Breast epithelium (tissue), 4 donors: ENCODE measurements at regions not wholly inside any gene's neighbourhood (a gene's known extent, or its start where the extent isn't known, plus 50 kb on each side); places are given as distances from the start of the nearest gene placed in this dataset.
"Not testable (repeated sequence)": the region's sequence is repeated elsewhere in the genome, so short reads cannot be mapped to it uniquely, and the experiment has no call there.

Source experiments
- DNase-seq, 2 donors: peaks; one replicate each; pipeline ENCODE4 v3.0.0-alpha.2; 2019; ENCODE audit warnings: low spot score in 2 of 2
- H3K27ac ChIP-seq, 2 donors: fragments of 200-600 bp; sonication (generic) in 1 of 2; one replicate each; pipeline ENCODE4 v1.5.1; 2016 to 2019; ENCODE audit warnings: mild to moderate bottlenecking in 1 of 2
- H3K27me3 ChIP-seq, 2 donors: fragments of 200-600 bp; sonication (generic) in 1 of 2; one replicate each; pipeline versions ENCODE4 v1.5.1 to v1.6.0; 2017 to 2019; ENCODE audit warnings: control low read depth in 1 of 2, mild to moderate bottlenecking in 1 of 2
- H3K36me3 ChIP-seq: fragments of 200-600 bp; one replicate; pipeline ENCODE4 v1.5.1; 2019
- H3K4me1 ChIP-seq, 2 donors: fragments of 200-600 bp; sonication (generic); one replicate each; pipeline ENCODE4 v1.5.1; 2016 to 2019; ENCODE audit warnings: control low read depth in 1 of 2
- H3K4me3 ChIP-seq, 3 donors: fragments of 200-600 bp; sonication (generic); 1 replicate in 2 of 3; 2 replicates in 1 of 3; pipeline ENCODE4 v1.5.1; 2016 to 2019; ENCODE audit warnings: mild to moderate bottlenecking in 3 of 3, moderate library complexity in 2 of 3
- H3K9me3 ChIP-seq, 2 donors: fragments of 200-600 bp; sonication (generic) in 1 of 2; one replicate each; pipeline ENCODE4 v1.5.1; 2016 to 2019; ENCODE audit warnings: control low read depth in 1 of 2
- intact Hi-C: fragments of 100-400 bp; cut with DNase I; formaldehyde crosslinking; loops from one replicate; pipeline ENCODE4 v1.15.1; 2023; ENCODE audit warnings: low total_unique reads

- H3K4me3 ChIP-seq, H3K9me3 ChIP-seq, intact Hi-C loops, H3K27me3 ChIP-seq, H3K27ac ChIP-seq, H3K36me3 ChIP-seq, DNase-seq, H3K4me1 ChIP-seq: not testable (repeated sequence)
Measured at GRCh38 chr16:33913601-33914000, 454.2 kb downstream of the TP53TG3F start.

- H3K4me3 ChIP-seq, intact Hi-C loops, H3K27ac ChIP-seq, H3K9me3 ChIP-seq, H3K36me3 ChIP-seq, DNase-seq, H3K4me1 ChIP-seq, H3K27me3 ChIP-seq: not testable (repeated sequence)
Measured at GRCh38 chr16:33920761-33921545, 461.5 kb downstream of the TP53TG3F start.

- H3K27me3 ChIP-seq, H3K9me3 ChIP-seq: not testable (repeated sequence)
Measured at GRCh38 chr16:33922914-33923313, 463.5 kb downstream of the TP53TG3F start.

GRCh38 chr16:33928026-33928425 is 468.6 kb downstream of the TP53TG3F start:
- DNase-seq, H3K36me3 ChIP-seq, H3K4me3 ChIP-seq, intact Hi-C loops, H3K4me1 ChIP-seq, H3K9me3 ChIP-seq, H3K27me3 ChIP-seq, H3K27ac ChIP-seq: not testable (repeated sequence)

More at GRCh38 chr16:33922914-33923313, 463.5 kb downstream of the TP53TG3F start:
- H3K36me3 ChIP-seq, H3K4me3 ChIP-seq, H3K27ac ChIP-seq, H3K4me1 ChIP-seq, intact Hi-C loops, DNase-seq: not testable (repeated sequence)

- H3K4me1 ChIP-seq, intact Hi-C loops, H3K27ac ChIP-seq, H3K4me3 ChIP-seq, DNase-seq, H3K27me3 ChIP-seq, H3K36me3 ChIP-seq, H3K9me3 ChIP-seq: not testable (repeated sequence)
Measured at GRCh38 chr16:33932191-33932590, 472.8 kb downstream of the TP53TG3F start.

GRCh38 chr16:33933039-33933438 is 473.6 kb downstream of the TP53TG3F start:
- DNase-seq, H3K4me1 ChIP-seq, H3K27ac ChIP-seq, H3K4me3 ChIP-seq, intact Hi-C loops, H3K36me3 ChIP-seq, H3K27me3 ChIP-seq, H3K9me3 ChIP-seq: not testable (repeated sequence)

- H3K4me3 ChIP-seq, H3K36me3 ChIP-seq, intact Hi-C loops, H3K27me3 ChIP-seq, H3K27ac ChIP-seq, H3K4me1 ChIP-seq, H3K9me3 ChIP-seq, DNase-seq: not testable (repeated sequence)
Measured at GRCh38 chr16:33935766-33936165, 476.4 kb downstream of the TP53TG3F start.

- H3K4me1 ChIP-seq, H3K4me3 ChIP-seq, H3K9me3 ChIP-seq, H3K36me3 ChIP-seq, H3K27ac ChIP-seq, intact Hi-C loops, H3K27me3 ChIP-seq, DNase-seq: not testable (repeated sequence)
Measured at GRCh38 chr16:33938097-33938496, 478.7 kb downstream of the TP53TG3F start.

GRCh38 chr16:33961536-33961935 is 502.1 kb downstream of the TP53TG3F start:
- H3K27me3 ChIP-seq, H3K4me3 ChIP-seq, DNase-seq, H3K9me3 ChIP-seq, intact Hi-C loops, H3K27ac ChIP-seq, H3K36me3 ChIP-seq, H3K4me1 ChIP-seq: not testable (repeated sequence)

- H3K27me3 ChIP-seq, H3K27ac ChIP-seq, intact Hi-C loops, H3K9me3 ChIP-seq, H3K36me3 ChIP-seq, H3K4me1 ChIP-seq, H3K4me3 ChIP-seq, DNase-seq: not testable (repeated sequence)
Measured at GRCh38 chr16:33965534-33965933, 506.1 kb downstream of the TP53TG3F start.

GRCh38 chr16:33966855-33967254 is 507.4 kb downstream of the TP53TG3F start:
- H3K27me3 ChIP-seq, H3K36me3 ChIP-seq, H3K4me1 ChIP-seq, intact Hi-C loops, H3K4me3 ChIP-seq, DNase-seq, H3K9me3 ChIP-seq, H3K27ac ChIP-seq: not testable (repeated sequence)

- H3K4me1 ChIP-seq, intact Hi-C loops, H3K36me3 ChIP-seq, DNase-seq, H3K4me3 ChIP-seq, H3K27me3 ChIP-seq, H3K27ac ChIP-seq, H3K9me3 ChIP-seq: not testable (repeated sequence)
Measured at GRCh38 chr16:33974557-33974956, 515.1 kb downstream of the TP53TG3F start.

- H3K4me3 ChIP-seq, H3K27ac ChIP-seq, H3K27me3 ChIP-seq, H3K36me3 ChIP-seq, H3K4me1 ChIP-seq, H3K9me3 ChIP-seq, intact Hi-C loops, DNase-seq: not testable (repeated sequence)
Measured at GRCh38 chr16:33975744-33976143, 516.3 kb downstream of the TP53TG3F start.

- DNase-seq, intact Hi-C loops: not testable (repeated sequence)
Measured at GRCh38 chr16:33976521-33976920, 517.1 kb downstream of the TP53TG3F start.

More at GRCh38 chr16:33976521-33976920, 517.1 kb downstream of the TP53TG3F start:
- not testable (repeated sequence) for H3K36me3 ChIP-seq, H3K9me3 ChIP-seq, H3K4me3 ChIP-seq, H3K27ac ChIP-seq, H3K27me3 ChIP-seq, H3K4me1 ChIP-seq
